ENCODE measurements at regions not wholly inside any gene's neighbourhood (a gene's known extent, or its start where the extent isn't known, plus 50 kb on each side); places are given as distances from the start of the nearest gene placed in this dataset.

GRCh38 chr16:85520853-85521521 is 92.1 kb upstream of the GSE1 start:
- DNase-seq (ENCODE audit: low read depth in 2 of 2, low spot score in 1 of 2): no peak

GRCh38 chr16:85521552-85522307 is 91.4 kb upstream of the GSE1 start:
- no peak for DNase-seq (ENCODE audit: low read depth in 2 of 2, low spot score in 1 of 2)

- DNase-seq (ENCODE audit: low read depth in 2 of 2, low spot score in 1 of 2): no peak
Observed at GRCh38 chr16:85522308-85522841, 90.7 kb upstream of the GSE1 start.

- DNase-seq (ENCODE audit: low read depth in 2 of 2, low spot score in 1 of 2): no peak
Observed at GRCh38 chr16:85522842-85523601, 90.1 kb upstream of the GSE1 start.

- no peak for DNase-seq (ENCODE audit: low read depth in 2 of 2, low spot score in 1 of 2)
Observed at GRCh38 chr16:85523602-85524364, 89.3 kb upstream of the GSE1 start.

GRCh38 chr16:85524365-85524629 is 88.8 kb upstream of the GSE1 start:
- DNase-seq (ENCODE audit: low read depth in 2 of 2, low spot score in 1 of 2): no peak

- DNase-seq (ENCODE audit: low read depth in 2 of 2, low spot score in 1 of 2): no peak
Observed at GRCh38 chr16:85524630-85525419, 88.3 kb upstream of the GSE1 start.

- DNase-seq (ENCODE audit: low read depth in 2 of 2, low spot score in 1 of 2): no peak
Observed at GRCh38 chr16:85525420-85526184, 87.5 kb upstream of the GSE1 start.

GRCh38 chr16:85526185-85526974 is 86.7 kb upstream of the GSE1 start:
- no peak for DNase-seq (ENCODE audit: low read depth in 2 of 2, low spot score in 1 of 2)

- no peak for DNase-seq (ENCODE audit: low read depth in 2 of 2, low spot score in 1 of 2)
Observed at GRCh38 chr16:85527042-85527766, 85.9 kb upstream of the GSE1 start.

- no peak for DNase-seq (ENCODE audit: low read depth in 2 of 2, low spot score in 1 of 2)
Observed at GRCh38 chr16:85527767-85528297, 85.3 kb upstream of the GSE1 start.

GRCh38 chr16:85528528-85529387 is 84.4 kb upstream of the GSE1 start:
- no peak for DNase-seq (ENCODE audit: low read depth in 2 of 2, low spot score in 1 of 2)

- no peak for DNase-seq (ENCODE audit: low read depth in 2 of 2, low spot score in 1 of 2)
Observed at GRCh38 chr16:85529489-85530369, 83.4 kb upstream of the GSE1 start.

GRCh38 chr16:85530370-85530739 is 82.8 kb upstream of the GSE1 start:
- no peak for DNase-seq (ENCODE audit: low read depth in 2 of 2, low spot score in 1 of 2)

GRCh38 chr16:85531516-85531915 is 81.6 kb upstream of the GSE1 start:
- DNase-seq (ENCODE audit: low read depth in 2 of 2, low spot score in 1 of 2): no peak

GRCh38 chr16:85532147-85532546 is 81.0 kb upstream of the GSE1 start:
- DNase-seq (ENCODE audit: low read depth in 2 of 2, low spot score in 1 of 2): no peak
